IPS-15b (cell line): ENCODE measurements at regions not wholly inside any gene's neighbourhood (a gene's known extent, or its start where the extent isn't known, plus 50 kb on each side); places are given as distances from the start of the nearest gene placed in this dataset.

ENCODE experiments used
- H3K27me3 ChIP-seq: one replicate; pipeline ENCODE4 v1.6.1; 2013; ENCODE audit warnings: low read length; ENCODE audit not compliant: control insufficient read depth, insufficient read depth
- H3K36me3 ChIP-seq: one replicate; pipeline ENCODE4 v1.6.1; 2013; ENCODE audit warnings: low read length; ENCODE audit not compliant: control insufficient read depth, insufficient read depth
- H3K4me1 ChIP-seq: one replicate; pipeline ENCODE4 v1.6.1; 2013; ENCODE audit warnings: mild to moderate bottlenecking, low read length; ENCODE audit not compliant: control insufficient read depth, insufficient read depth
- H3K4me3 ChIP-seq: one replicate; pipeline ENCODE4 v1.5.1; 2013; ENCODE audit warnings: low read depth, low read length
- H3K9ac ChIP-seq: one replicate; pipeline ENCODE4 v1.6.1; 2013; ENCODE audit warnings: low read depth, mild to moderate bottlenecking, low read length
- H3K9me3 ChIP-seq: one replicate; pipeline ENCODE4 v1.6.1; 2013; ENCODE audit warnings: mild to moderate bottlenecking, low read length; ENCODE audit not compliant: control insufficient read depth, insufficient read depth

DNA sequence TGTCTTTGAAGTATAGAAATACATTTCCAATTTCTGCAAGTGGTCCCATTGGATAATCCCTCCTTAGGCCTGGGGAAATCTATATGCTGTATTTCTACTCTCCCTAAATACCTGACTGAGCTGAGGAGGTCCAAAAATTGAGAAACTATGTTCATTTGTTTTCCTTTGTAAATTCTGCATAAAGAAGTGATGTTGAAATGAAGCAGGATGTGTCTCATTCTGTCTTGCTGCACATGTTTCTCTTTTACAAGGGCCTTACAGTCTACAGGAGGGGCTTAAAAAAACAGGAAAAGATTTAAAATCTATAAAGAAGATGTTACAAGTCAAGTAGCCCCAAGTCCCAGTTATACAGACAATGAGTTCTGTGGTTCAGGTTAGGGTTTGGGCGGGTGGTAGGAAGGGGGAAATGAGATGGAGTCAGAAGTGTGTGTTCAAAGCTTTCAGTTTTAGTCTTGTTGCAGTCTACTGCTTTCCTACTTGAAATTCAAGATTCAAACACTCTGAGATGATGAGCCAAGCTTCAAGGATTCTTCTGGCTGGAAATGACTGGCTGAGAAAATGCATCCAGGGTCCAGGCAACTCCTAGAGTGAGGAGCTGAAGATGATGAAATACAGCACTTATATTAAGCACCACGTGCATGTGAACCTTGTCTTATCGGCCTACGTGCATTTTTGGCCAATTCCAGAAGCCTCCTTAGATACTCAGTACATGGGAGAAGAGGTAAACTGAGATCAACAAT lies 146.3 kb upstream of the CELF4 start:
- H3K4me3 ChIP-seq = no peak overlapping the region
- no peaks in the 10 kb centered on the region for H3K27me3 ChIP-seq
- H3K9ac ChIP-seq = no peak overlapping the region
- no peaks in the 10 kb centered on the region for H3K36me3 ChIP-seq
- no peaks in the 10 kb centered on the region for H3K9me3 ChIP-seq
- no peaks in the 10 kb centered on the region for H3K4me1 ChIP-seq

DNA sequence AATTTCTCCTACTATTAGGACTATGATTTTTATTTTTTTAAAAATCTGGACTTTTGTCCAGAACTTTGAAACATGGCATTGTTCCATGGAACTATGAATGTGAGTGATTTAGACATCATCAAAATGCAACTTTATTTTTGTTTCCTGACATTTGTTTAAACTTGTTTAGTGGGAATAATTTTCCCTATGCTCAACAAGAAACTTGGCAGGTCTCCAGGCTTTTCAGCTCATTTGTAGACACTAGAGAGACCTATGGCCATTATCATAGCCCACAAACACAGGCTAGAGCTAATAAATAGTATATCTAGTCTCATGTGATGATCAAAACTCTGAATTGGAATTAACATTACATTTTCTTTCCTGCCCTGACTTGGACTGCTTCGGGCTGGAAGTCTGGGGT lies 145.1 kb upstream of the CELF4 start:
- Histone ChIP-seq H3K27me3 (no peaks in the 10 kb centered on the region), H3K4me1 (no peaks in the 10 kb centered on the region), H3K9ac (no peak overlapping the region), H3K36me3 (no peaks in the 10 kb centered on the region), H3K4me3 (no peak overlapping the region), H3K9me3 (no peaks in the 10 kb centered on the region)

DNA sequence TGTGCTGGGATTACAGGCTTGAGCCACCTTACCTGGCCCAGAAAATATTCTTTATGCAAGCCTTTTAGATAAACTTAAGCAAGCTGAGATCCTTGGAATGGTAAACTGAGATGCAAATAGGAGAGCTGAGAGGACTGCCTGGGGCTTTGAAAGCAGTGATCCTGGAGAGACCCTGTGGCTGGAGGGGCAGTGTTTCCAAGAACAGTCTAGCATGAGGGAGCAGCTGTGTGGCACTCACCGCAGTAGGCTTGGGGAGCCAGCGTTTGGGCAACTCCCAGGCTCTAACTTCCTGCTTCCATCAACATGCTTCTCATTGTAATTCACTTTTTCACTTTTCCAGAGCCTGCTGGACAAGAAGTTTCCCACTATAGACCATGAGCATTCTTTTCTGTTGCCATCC lies 144.1 kb upstream of the CELF4 start:
- no peak overlapping the region for H3K4me3 ChIP-seq
- no peaks in the 10 kb centered on the region for H3K4me1 ChIP-seq
- H3K36me3 ChIP-seq = no peaks in the 10 kb centered on the region
- no peaks in the 10 kb centered on the region for H3K9me3 ChIP-seq
- H3K27me3 ChIP-seq = no peaks in the 10 kb centered on the region
- H3K9ac ChIP-seq = no peak overlapping the region

DNA sequence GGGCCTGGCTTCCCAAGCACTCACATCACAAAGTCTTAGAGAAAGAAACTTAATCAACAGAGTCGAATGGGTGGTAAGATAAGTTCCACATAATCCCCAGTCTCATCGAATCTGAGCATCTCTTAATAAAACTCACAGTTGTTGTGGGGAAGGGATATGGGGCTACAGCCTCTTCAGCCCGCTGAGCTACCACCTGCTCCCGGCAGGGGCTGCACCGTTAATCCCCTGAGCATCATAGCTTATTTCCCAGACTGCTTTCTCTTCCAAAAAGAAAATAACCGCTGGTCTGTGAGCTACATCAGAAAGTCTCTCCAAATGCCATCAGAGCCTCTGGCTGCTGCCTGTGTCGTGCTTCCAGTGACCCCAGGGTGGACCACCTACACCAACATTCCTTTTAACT lies 139.4 kb upstream of the CELF4 start:
- no peaks in the 10 kb centered on the region for H3K4me1 ChIP-seq
- H3K36me3 ChIP-seq = no peaks in the 10 kb centered on the region
- peaks cover 4% of the 10 kb centered on the region for H3K27me3 ChIP-seq
- H3K9me3 ChIP-seq = no peaks in the 10 kb centered on the region
- no peak overlapping the region for H3K4me3 ChIP-seq
- H3K9ac ChIP-seq = no peak overlapping the region

DNA sequence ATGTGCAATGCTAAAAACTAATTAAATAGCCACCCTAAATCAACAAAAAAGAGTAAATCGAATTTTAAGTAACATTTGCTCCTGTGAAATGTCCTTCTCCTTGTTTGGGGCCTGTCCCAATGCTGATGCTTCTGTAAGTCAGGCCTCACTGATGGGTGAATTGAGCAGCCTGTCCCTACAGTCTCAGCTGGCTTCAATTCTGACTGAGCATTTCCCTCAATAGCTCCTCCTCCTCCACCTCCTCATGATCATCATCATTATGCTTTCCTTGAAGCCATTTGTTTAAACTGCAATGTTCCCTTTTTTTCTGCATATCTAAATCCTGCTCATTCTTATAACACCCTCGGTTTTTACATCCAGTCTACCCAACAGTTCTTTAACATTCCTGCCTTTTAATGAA lies 137.2 kb upstream of the CELF4 start:
- H3K27me3 ChIP-seq = peaks cover 4% of the 10 kb centered on the region
- no peak overlapping the region for H3K4me3 ChIP-seq
- H3K9me3 ChIP-seq = no peaks in the 10 kb centered on the region
- no peaks in the 10 kb centered on the region for H3K36me3 ChIP-seq
- no peak overlapping the region for H3K9ac ChIP-seq
- H3K4me1 ChIP-seq = peaks cover 9% of the 10 kb centered on the region

DNA sequence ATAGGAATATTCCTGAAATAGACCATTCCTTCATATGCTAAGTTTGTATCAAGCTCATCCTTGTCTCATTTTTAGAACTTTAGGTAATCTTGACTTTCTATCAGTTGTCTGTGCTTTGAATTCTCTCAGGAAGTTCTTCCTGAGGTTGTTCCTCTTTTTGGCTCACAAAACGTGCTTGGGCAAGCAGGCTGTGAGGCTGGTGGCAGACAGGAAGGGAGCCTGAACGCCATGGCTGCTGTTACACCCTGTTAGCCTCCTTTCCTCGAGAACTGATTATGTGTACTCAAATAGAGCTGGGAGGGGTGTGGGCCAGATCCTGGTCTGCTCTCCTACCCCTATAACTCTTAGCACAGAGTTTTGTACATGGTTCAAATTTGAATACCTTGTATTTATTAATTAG lies 136.4 kb upstream of the CELF4 start:
- H3K36me3 ChIP-seq = no peaks in the 10 kb centered on the region
- peaks cover 9% of the 10 kb centered on the region for H3K4me1 ChIP-seq
- H3K4me3 ChIP-seq = no peak overlapping the region
- peaks cover 4% of the 10 kb centered on the region for H3K27me3 ChIP-seq
- no peaks in the 10 kb centered on the region for H3K9me3 ChIP-seq
- no peak overlapping the region for H3K9ac ChIP-seq

DNA sequence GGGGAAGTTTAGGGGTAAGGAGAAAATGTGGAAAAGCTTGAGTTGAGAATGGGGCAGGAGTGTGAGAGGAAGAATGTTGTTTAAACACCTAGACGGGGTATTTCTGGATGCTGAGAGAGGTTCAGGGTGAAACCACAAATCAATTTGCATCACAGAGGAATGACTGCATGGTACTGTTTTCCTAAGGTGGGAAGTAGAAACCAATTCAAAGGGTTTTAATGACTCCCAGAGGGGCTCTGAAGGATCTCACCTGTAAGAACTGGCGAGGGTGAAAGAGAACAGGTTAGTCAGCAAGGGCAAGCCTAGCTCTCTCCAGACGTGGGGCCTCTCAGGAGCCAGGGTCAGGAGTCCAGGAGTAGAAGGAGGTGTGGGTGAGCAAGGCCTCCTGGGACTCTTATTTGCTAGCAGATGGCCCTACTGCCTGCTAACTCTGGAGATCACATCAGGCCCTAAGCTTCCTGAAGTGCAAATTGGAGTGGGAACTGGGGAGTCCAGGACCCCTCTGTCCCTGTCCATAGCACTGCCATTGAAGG lies 133.0 kb upstream of the CELF4 start:
- no peaks in the 10 kb centered on the region for H3K9me3 ChIP-seq
- peaks cover 9% of the 10 kb centered on the region for H3K4me1 ChIP-seq
- H3K36me3 ChIP-seq = no peaks in the 10 kb centered on the region
- H3K27me3 ChIP-seq = peaks cover 4% of the 10 kb centered on the region
- no peak overlapping the region for H3K9ac ChIP-seq
- H3K4me3 ChIP-seq = no peak overlapping the region

DNA sequence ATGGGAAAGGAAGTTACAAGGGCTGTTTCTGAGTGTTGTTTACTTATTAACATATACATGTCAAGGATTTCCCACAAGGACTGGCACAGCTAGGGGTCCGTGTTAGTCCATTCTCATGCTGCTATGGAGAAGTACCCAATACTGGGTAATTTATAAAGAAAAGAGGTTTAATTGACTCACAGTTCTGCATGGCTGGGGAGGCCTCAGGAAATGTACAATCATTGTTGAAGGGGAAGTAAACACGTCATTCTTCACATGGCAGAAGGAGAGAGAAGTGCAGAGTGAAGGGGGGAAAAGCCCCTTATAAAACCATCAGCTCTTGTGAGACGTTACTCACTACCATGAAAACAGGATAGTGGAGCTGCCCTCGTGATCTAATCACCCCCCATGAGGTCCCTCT lies 128.9 kb upstream of the CELF4 start:
- H3K9ac ChIP-seq = no peak overlapping the region
- H3K4me1 ChIP-seq = peaks cover 9% of the 10 kb centered on the region
- H3K27me3 ChIP-seq = no peaks in the 10 kb centered on the region
- no peaks in the 10 kb centered on the region for H3K36me3 ChIP-seq
- H3K4me3 ChIP-seq = no peak overlapping the region
- H3K9me3 ChIP-seq = no peaks in the 10 kb centered on the region

DNA sequence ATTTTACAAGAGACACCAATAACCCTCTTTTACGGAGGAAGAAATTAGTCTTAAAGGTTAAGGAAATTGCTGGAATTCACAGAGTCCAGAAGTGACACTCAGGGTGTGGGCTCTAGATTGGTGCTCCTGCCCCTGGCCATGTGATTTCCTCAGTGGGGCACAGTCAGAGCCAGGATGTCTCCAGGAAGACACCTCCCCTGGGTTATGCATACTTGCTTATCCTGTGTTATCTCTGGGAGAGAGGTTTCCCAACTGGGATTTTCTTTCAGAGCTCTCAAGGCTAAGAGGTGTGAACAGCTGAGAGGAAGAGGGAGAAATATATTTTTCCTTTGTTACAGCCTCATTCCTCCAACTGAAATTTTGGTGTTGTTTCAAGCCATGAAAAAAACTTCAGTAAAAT lies 125.6 kb upstream of the CELF4 start:
- Histone ChIP-seq H3K4me3 (no peak overlapping the region), H3K36me3 (no peaks in the 10 kb centered on the region), H3K9me3 (no peaks in the 10 kb centered on the region), H3K4me1 (no peaks in the 10 kb centered on the region), H3K27me3 (no peaks in the 10 kb centered on the region), H3K9ac (no peak overlapping the region)

DNA sequence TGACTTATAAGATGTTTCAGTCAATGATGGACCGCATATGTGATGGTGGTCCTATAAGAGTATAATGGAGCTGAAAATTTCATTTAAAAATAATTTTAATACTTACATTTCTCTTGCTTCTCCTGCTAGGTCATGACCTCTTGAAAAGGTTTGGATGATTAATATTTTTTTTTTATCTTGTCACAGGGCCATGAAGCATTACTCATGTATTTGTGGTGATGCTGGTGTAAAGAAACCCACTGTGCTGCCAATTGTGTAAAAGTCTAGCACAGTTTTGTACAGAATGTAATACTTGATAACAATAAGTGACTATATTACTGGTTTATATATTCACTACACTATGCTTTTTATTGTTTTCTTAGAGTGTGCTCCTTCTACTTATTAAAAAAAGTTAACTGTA lies 124.2 kb upstream of the CELF4 start:
- no peaks in the 10 kb centered on the region for H3K27me3 ChIP-seq
- no peak overlapping the region for H3K9ac ChIP-seq
- H3K9me3 ChIP-seq = no peaks in the 10 kb centered on the region
- no peaks in the 10 kb centered on the region for H3K4me1 ChIP-seq
- no peak overlapping the region for H3K4me3 ChIP-seq
- no peaks in the 10 kb centered on the region for H3K36me3 ChIP-seq

DNA sequence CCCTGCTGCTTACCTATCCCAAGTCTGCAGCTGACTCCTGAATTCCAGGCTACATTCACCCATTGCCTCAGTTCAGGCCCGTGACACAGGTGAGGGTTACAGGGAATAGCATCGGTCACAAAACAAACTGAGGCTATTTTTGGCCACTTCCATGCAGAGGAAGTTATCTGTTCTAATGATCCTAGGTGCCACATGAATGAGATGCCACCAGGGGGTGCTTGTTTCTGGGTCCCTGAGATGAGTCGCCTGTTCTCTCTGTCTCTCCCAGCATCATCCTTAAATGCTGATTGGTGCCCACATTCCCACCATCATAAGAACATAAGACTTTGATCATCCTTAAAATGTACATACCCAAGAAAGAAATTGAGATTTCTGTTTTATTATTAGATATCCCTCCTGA lies 119.0 kb upstream of the CELF4 start:
- H3K9me3 ChIP-seq = no peaks in the 10 kb centered on the region
- no peak overlapping the region for H3K9ac ChIP-seq
- H3K27me3 ChIP-seq = no peaks in the 10 kb centered on the region

DNA sequence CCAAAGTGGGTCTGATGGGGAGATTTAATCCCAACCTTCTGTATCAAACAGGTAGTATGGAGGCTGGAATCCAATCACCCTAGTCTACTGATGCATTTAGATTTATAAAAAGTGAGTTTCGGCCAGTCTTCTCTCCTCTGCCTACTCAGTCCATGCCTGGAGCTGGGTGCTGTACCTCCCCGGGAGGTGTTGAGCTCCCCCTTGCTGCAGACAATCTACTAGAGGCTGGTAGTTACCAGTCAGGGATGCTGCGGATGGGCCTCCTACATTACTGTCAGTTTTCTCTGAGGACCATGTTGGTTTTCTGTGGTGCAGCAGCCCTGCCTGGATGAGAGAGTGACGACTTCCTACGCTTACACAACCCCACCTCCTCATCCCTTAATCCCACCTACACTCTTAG lies 118.6 kb upstream of the CELF4 start:
- H3K27me3 ChIP-seq = no peaks in the 10 kb centered on the region
- H3K36me3 ChIP-seq = no peaks in the 10 kb centered on the region
- no peaks in the 10 kb centered on the region for H3K9me3 ChIP-seq
- peaks cover 3% of the 10 kb centered on the region for H3K4me1 ChIP-seq
- H3K9ac ChIP-seq = no peak overlapping the region
- no peak overlapping the region for H3K4me3 ChIP-seq

More for the DNA sequence above, 119.0 kb upstream of the CELF4 start:
- Histone ChIP-seq H3K36me3 (no peaks in the 10 kb centered on the region), H3K4me1 (peaks cover 3% of the 10 kb centered on the region), H3K4me3 (no peak overlapping the region)
